Heart left ventricle (tissue), 13 donors: ENCODE measurements at regions not wholly inside any gene's neighbourhood (a gene's known extent, or its start where the extent isn't known, plus 50 kb on each side); places are given as distances from the start of the nearest gene placed in this dataset.

Source experiments
- CTCF ChIP-seq, 12 donors: fragments of 200-600 bp; sonication (generic) in 4 of 12; IDR thresholded peaks; one replicate each; pipeline versions ENCODE4 v1.5.0 to v1.8.0; 2018 to 2022; ENCODE audit warnings: antibody characterized with exemption in 12 of 12, mild to moderate bottlenecking in 5 of 12
- POLR2A ChIP-seq, 2 donors: fragments of 450-650 bp; IDR thresholded peaks; one replicate each; pipeline ENCODE4 v1.6.1; 2017; ENCODE audit warnings: antibody characterized with exemption in 2 of 2, mild to moderate bottlenecking in 2 of 2, moderate library complexity in 2 of 2
- donor health status: ischemic (EF 13 %, LVEDD 7.1; RV severe dilation, severe dysfunction).
- donor health status: DM: no; HTN: yes; CAD: no.
- donor health status: DM: no; HTN: no; CAD: no.
- donor health status: ischemic (EF 25% LVEDD 6.9; RV normal size, moderate dysfunction).
- donor health status: ischemic (EF 25% LVEDD 5.7; RV mildly dilated, moderate dysfunction).
- donor health status: ischemic (EF 35%, LVEDD 5.7; RV mildly dilated, moderate dysfunction).
- donor health status: nonischemic (EF 11% LVEDD 7.7; RV severe dilation, severe dysfunction).
- donor health status: DM: yes; HTN: yes; CAD: no.
- donor health status: PGD.
- donor health status: ischemic (EF 29% LVEDD 5.4; RV normal size, mild dysfunction).
- donor health status: nonischemic (EF 23%, LVEDD 6.1; RV moderate dilation, normal function).

- TF ChIP-seq CTCF (IDR thresholded peaks at IDR 0.05) (no peak), POLR2A (IDR thresholded peaks at IDR 0.05) (no peak)
Observed at GRCh38 chr4:136150046-136150445, 1382.2 kb downstream of the PCDH18 start.
